HG02759 (cell line): ENCODE measurements at regions not wholly inside any gene's neighbourhood (a gene's known extent, or its start where the extent isn't known, plus 50 kb on each side); places are given as distances from the start of the nearest gene placed in this dataset.
"Not testable (repeated sequence)": the region's sequence is repeated elsewhere in the genome, so short reads cannot be mapped to it uniquely, and the experiment has no call there.

Source experiments
- ATAC-seq: cut with Tn5 transposase; IDR thresholded peaks from one replicate; pipeline ENCODE4 v1.9.1; 2021; ENCODE audit warnings: mild to moderate bottlenecking, moderate library complexity; ENCODE audit not compliant: unreplicated experiment

- ATAC-seq: not testable (repeated sequence)
These were observed 127.0 kb upstream of the NBPF11 start for GRCh38 chr1:148279002-148279542.

GRCh38 chr1:148277865-148278279 lies 125.8 kb upstream of the NBPF11 start:
- not testable (repeated sequence) for ATAC-seq

GRCh38 chr1:148267066-148267465 lies 115.0 kb upstream of the NBPF11 start:
- not testable (repeated sequence) for ATAC-seq

- no peak for ATAC-seq
These were observed 112.5 kb upstream of the NBPF11 start for GRCh38 chr1:148264374-148265276.

- ATAC-seq: no peak
These were observed 111.8 kb upstream of the NBPF11 start for GRCh38 chr1:148263906-148264255.

GRCh38 chr1:148263128-148263905 lies 111.2 kb upstream of the NBPF11 start:
- ATAC-seq: peak; percentile 78

GRCh38 chr1:148261684-148262083 lies 109.6 kb upstream of the NBPF11 start:
- ATAC-seq: not testable (repeated sequence)

GRCh38 chr1:148257886-148258285 lies 105.8 kb upstream of the NBPF11 start:
- ATAC-seq: not testable (repeated sequence)

GRCh38 chr1:148254611-148255429 lies 102.7 kb upstream of the NBPF11 start:
- ATAC-seq: not testable (repeated sequence)

- ATAC-seq: not testable (repeated sequence)
These were observed 101.7 kb upstream of the NBPF11 start for GRCh38 chr1:148253808-148254207.

GRCh38 chr1:148248798-148249197 lies 96.7 kb upstream of the NBPF11 start:
- ATAC-seq: not testable (repeated sequence)

GRCh38 chr1:148246258-148246861 lies 94.3 kb upstream of the NBPF11 start:
- ATAC-seq: not testable (repeated sequence)

- not testable (repeated sequence) for ATAC-seq
These were observed 93.8 kb upstream of the NBPF11 start for GRCh38 chr1:148245843-148246242.

GRCh38 chr1:148245443-148245842 lies 93.4 kb upstream of the NBPF11 start:
- ATAC-seq: not testable (repeated sequence)

- not testable (repeated sequence) for ATAC-seq
These were observed 81.2 kb upstream of the NBPF11 start for GRCh38 chr1:148233250-148233649.

GRCh38 chr1:148228846-148229245 lies 76.8 kb upstream of the NBPF11 start:
- ATAC-seq: not testable (repeated sequence)

- ATAC-seq: not testable (repeated sequence)
These were observed 70.5 kb upstream of the NBPF11 start for GRCh38 chr1:148222399-148223159.

GRCh38 chr1:148221593-148221992 lies 69.5 kb upstream of the NBPF11 start:
- ATAC-seq: not testable (repeated sequence)

GRCh38 chr1:148219229-148219628 lies 67.1 kb upstream of the NBPF11 start:
- not testable (repeated sequence) for ATAC-seq
